B cell (primary cell): ENCODE measurements at regions not wholly inside any gene's neighbourhood (a gene's known extent, or its start where the extent isn't known, plus 50 kb on each side); places are given as distances from the start of the nearest gene placed in this dataset.

Experiments
- ATAC-seq: fragments of 200-7000 bp; cut with Tn5 transposase; one replicate; pipeline ENCODE4 v1.10.0; 2021; ENCODE audit warnings: low read depth, mild to moderate bottlenecking, moderate number of reproducible peaks, moderate library complexity
- CTCF ChIA-PET: fragments of 350-600 bp; sonication (Branson Sonifier 250); formaldehyde crosslinking; loops from one replicate; lab custom pipeline; 2021; ENCODE audit warnings: antibody characterized with exemption, inconsistent platforms; lab: Charles Lee
- POLR2A ChIA-PET: fragments of 350-600 bp; sonication (Branson Sonifier 250); formaldehyde crosslinking; loops from one replicate; lab custom pipeline; 2021; ENCODE audit warnings: antibody characterized with exemption; lab: Charles Lee
- DNase-seq: peaks from one replicate; pipeline ENCODE4 v3.0.0; 2013
- H2AFZ ChIP-seq: 2 replicates; pipeline ENCODE4 v1.6.1; 2012; ENCODE audit warnings: mild to moderate bottlenecking, low read depth, low read length; ENCODE audit not compliant: insufficient read depth, poor library complexity, severe bottlenecking
- H3K27ac ChIP-seq, 2 donors: 1 replicate in 1 of 2; 2 replicates in 1 of 2; pipeline ENCODE4 v1.5.1; 2012 to 2013; ENCODE audit warnings: low read length in 2 of 2, mild to moderate bottlenecking in 2 of 2, moderate library complexity in 1 of 2
- H3K27me3 ChIP-seq, 4 experiments: fragments of 200-600 bp in 1 of 4; sonication (generic) in 1 of 4; replicated peaks in 1 of 4; 1 replicate in 2 of 4; 2 replicates in 2 of 4; pipeline versions ENCODE4 v1.6.1 to v1.7.0; 2013 to 2016; ENCODE audit warnings: low read length in 3 of 4, mild to moderate bottlenecking in 2 of 4, mixed read lengths in 1 of 4, moderate library complexity in 1 of 4; ENCODE audit not compliant: insufficient read depth in 4 of 4, control insufficient read depth in 3 of 4; ENCODE audit errors: control extremely low read depth in 1 of 4
- H3K36me3 ChIP-seq, 2 experiments: replicated peaks in 1 of 2; 1 replicate in 1 of 2; 2 replicates in 1 of 2; pipeline versions ENCODE4 v1.6.1 to v1.7.1; 2013; ENCODE audit warnings: low read length in 1 of 2; ENCODE audit not compliant: insufficient read depth in 2 of 2, control insufficient read depth in 1 of 2; ENCODE audit errors: control extremely low read depth in 1 of 2, extremely low read depth in 1 of 2
- H3K4me1 ChIP-seq, 2 donors: fragments of 200-600 bp in 1 of 2; sonication (generic) in 1 of 2; 1 replicate in 1 of 2; 2 replicates in 1 of 2; pipeline versions ENCODE4 v1.5.1 to v1.6.1; 2013 to 2017; ENCODE audit warnings: low read length in 2 of 2; ENCODE audit not compliant: control insufficient read depth in 2 of 2, insufficient read depth in 2 of 2
- H3K4me2 ChIP-seq: replicated peaks from 2 replicates; pipeline ENCODE3; 2012; ENCODE audit warnings: mild to moderate bottlenecking, low read depth, low read length; ENCODE audit not compliant: poor library complexity, severe bottlenecking
- H3K4me3 ChIP-seq, 5 experiments: fragments of 200-600 bp in 1 of 5; sonication (generic) in 1 of 5; 1 replicate in 3 of 5; 2 replicates in 2 of 5; pipeline versions ENCODE4 v1.5.1 to v1.7.0; 2011 to 2016; ENCODE audit warnings: low read length in 4 of 5, mild to moderate bottlenecking in 4 of 5, low read depth in 2 of 5, control low read depth in 1 of 5, moderate library complexity in 1 of 5; ENCODE audit not compliant: insufficient read depth in 1 of 5; ENCODE audit errors: control extremely low read depth in 1 of 5, extremely low read depth in 1 of 5
- H3K79me2 ChIP-seq: fragments of 200-600 bp; sonication (generic); one replicate; pipeline ENCODE4 v1.6.0; 2016; ENCODE audit warnings: low read length; ENCODE audit not compliant: control insufficient read depth, insufficient read depth
- H3K9ac ChIP-seq: fragments of 200-600 bp; sonication (generic); 2 replicates; pipeline ENCODE4 v1.6.1; 2017; ENCODE audit warnings: mild to moderate bottlenecking, low read length, moderate library complexity
- H3K9me3 ChIP-seq, 3 donors: one replicate each; pipeline versions ENCODE4 v1.6.1 to v1.7.1; 2013; ENCODE audit warnings: low read length in 2 of 3; ENCODE audit not compliant: control insufficient read depth in 2 of 3, insufficient read depth in 1 of 3; ENCODE audit errors: control extremely low read depth in 1 of 3
- H4K20me1 ChIP-seq: 2 replicates; pipeline ENCODE4 v1.6.0; 2012; ENCODE audit warnings: mild to moderate bottlenecking, low read length; ENCODE audit not compliant: insufficient read depth, control insufficient read depth, poor library complexity, severe bottlenecking
- H3K27ac Mint-ChIP-seq: one replicate; pipeline ENCODE4 v1.8.0; 2021; ENCODE audit warnings: mixed read lengths
- H3K27me3 Mint-ChIP-seq: one replicate; pipeline ENCODE4 v1.8.0; 2021; ENCODE audit warnings: mixed read lengths
- H3K4me1 Mint-ChIP-seq: one replicate; pipeline ENCODE4 v1.8.0; 2021; ENCODE audit warnings: mixed read lengths
- H3K4me3 Mint-ChIP-seq: one replicate; pipeline ENCODE4 v1.8.0; 2021; ENCODE audit warnings: mixed read lengths
- H3K9me3 Mint-ChIP-seq: one replicate; pipeline ENCODE4 v1.8.0; 2022; ENCODE audit warnings: mixed read lengths; ENCODE audit not compliant: insufficient read depth
- EZH2 ChIP-seq: IDR thresholded peaks from 2 replicates; pipeline ENCODE4 v1.6.1; 2012; ENCODE audit warnings: borderline replicate concordance, low read depth, mild to moderate bottlenecking, moderate library complexity, low read length; ENCODE audit not compliant: insufficient read depth, poor library complexity, severe bottlenecking
- WGBS: methylation state at CpG from one replicate; pipeline ENCODE4 v1.1.5; 2013; ENCODE audit warnings: missing lambda C conversion rate; ENCODE audit not compliant: insufficient coverage; 5-methylcytosine and 5-hydroxymethylcytosine counted together
- intact Hi-C: fragments of 100-400 bp; cut with micrococcal nuclease; formaldehyde crosslinking; loops from one replicate; pipeline ENCODE4 v1.10.0; 2022
- TF ChIP-seq, protein P1 (sequence below): fragments of 200-600 bp; IDR thresholded peaks from one replicate; pipeline ENCODE4 v1.8.0; 2022; ENCODE audit warnings: antibody characterized with exemption, mild to moderate bottlenecking

DNA sequence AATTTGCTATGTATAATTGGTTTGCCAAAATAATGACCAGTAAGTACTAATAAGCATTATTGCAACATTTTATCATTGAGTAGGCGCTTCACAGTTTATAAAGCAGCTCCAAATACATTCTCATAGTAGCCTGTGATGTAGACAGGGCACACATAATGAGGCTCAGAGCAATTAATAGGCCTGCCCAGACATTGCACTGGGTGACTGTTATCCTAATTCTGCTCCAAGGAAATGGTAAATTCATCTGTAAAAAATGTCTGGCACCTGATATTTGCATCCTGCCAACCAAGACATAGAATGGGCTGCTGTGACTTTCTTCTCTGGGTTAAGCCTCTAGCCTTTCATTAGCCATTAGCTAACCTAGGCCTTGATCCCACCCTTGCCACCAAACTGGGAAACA is 97.6 kb downstream of the SEM1 start:
- CTCF ChIA-PET: no interaction called here
- WGBS: 60% methylated on average over 1 of the region's 1 CpG
- no peak overlapping the region for H3K4me2 ChIP-seq

DNA sequence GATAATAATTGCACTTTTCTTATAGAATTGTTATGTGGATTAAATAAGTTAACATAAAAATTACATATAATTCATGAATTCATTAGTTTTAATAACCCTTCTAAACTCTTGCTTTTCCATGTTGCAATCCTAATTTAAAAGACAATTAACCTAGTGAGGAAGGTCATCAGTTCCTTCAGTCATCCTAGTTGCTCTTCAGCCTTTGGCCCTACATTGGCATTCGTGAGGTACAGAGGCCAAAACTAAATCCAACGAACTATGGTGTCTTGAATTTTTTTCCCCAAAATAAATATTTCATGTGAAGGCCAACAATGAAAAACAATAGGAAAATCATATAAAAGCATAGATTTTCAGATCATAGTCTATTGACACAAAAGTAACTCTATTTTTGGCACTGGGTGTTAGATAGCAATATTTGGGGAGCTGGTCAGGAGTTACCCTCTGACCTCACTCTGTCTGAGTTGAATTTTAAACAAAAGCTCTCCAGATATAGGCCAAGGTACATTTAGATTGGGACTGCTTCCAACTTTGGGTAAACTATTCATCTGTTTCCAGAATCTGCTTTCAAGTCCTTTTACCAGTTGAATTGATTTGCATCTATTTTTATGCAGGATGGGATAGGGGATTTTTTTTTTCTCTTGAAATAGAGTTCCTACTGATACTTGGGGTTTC is 104.5 kb downstream of the SEM1 start:
- no peaks in the 10 kb centered on the region for H3K9me3 ChIP-seq
- Mint-ChIP-seq H3K9me3 (no peaks in the 10 kb centered on the region), H3K4me1 (no peaks in the 10 kb centered on the region), H3K4me3 (no peak overlapping the region), H3K27ac (no peak overlapping the region), H3K27me3 (peaks cover 12% of the 10 kb centered on the region)
- no peak overlapping the region for H3K9ac ChIP-seq
- no peak for TF ChIP-seq EZH2
- TF ChIP-seq, protein P1, sequence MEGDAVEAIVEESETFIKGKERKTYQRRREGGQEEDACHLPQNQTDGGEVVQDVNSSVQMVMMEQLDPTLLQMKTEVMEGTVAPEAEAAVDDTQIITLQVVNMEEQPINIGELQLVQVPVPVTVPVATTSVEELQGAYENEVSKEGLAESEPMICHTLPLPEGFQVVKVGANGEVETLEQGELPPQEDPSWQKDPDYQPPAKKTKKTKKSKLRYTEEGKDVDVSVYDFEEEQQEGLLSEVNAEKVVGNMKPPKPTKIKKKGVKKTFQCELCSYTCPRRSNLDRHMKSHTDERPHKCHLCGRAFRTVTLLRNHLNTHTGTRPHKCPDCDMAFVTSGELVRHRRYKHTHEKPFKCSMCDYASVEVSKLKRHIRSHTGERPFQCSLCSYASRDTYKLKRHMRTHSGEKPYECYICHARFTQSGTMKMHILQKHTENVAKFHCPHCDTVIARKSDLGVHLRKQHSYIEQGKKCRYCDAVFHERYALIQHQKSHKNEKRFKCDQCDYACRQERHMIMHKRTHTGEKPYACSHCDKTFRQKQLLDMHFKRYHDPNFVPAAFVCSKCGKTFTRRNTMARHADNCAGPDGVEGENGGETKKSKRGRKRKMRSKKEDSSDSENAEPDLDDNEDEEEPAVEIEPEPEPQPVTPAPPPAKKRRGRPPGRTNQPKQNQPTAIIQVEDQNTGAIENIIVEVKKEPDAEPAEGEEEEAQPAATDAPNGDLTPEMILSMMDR: no peak
- peaks cover 0 to 2% (median 0%) of the 10 kb centered on the region in 4 experiments for H3K27me3 ChIP-seq
- H3K4me1 ChIP-seq: no peaks in the 10 kb centered on the region
- H3K4me3 ChIP-seq: no peak overlapping the region
- no peaks in the 10 kb centered on the region for H3K36me3 ChIP-seq
- no peak overlapping the region for H3K27ac ChIP-seq
- ATAC-seq: no peak
- WGBS: no CpG with 5 or more reads among the region's 2 CpGs
- intact Hi-C loops: no loop called here
- H3K79me2 ChIP-seq: no peaks in the 10 kb centered on the region
- no peaks in the 10 kb centered on the region for H4K20me1 ChIP-seq
- H3K4me2 ChIP-seq: no peak overlapping the region
- CTCF ChIA-PET: interaction anchor here (0.5 kb wide), 1 partner anchor 1828 kb away, joined by 4 read pairs; no protein-coding TSS in a partner anchor
- POLR2A ChIA-PET: no interaction called here
- no peak for DNase-seq
- H2AFZ ChIP-seq: no peak overlapping the region

More for the DNA sequence above, 97.6 kb downstream of the SEM1 start:
- H4K20me1 ChIP-seq: no peaks in the 10 kb centered on the region
- intact Hi-C loops: no loop called here
- no peaks in the 10 kb centered on the region for H3K27me3 ChIP-seq
- no peaks in the 10 kb centered on the region for H3K79me2 ChIP-seq
- no peak for ATAC-seq
- H3K9me3 ChIP-seq: no peaks in the 10 kb centered on the region
- no peak for TF ChIP-seq EZH2
- TF ChIP-seq, protein P1: no peak
- no peak overlapping the region for H3K4me3 Mint-ChIP-seq
- DNase-seq: no peak
- POLR2A ChIA-PET: no interaction called here
- no peaks in the 10 kb centered on the region for H3K36me3 ChIP-seq
- peaks cover 6% of the 10 kb centered on the region for H3K27me3 Mint-ChIP-seq
- H2AFZ ChIP-seq: no peak overlapping the region
- H3K4me3 ChIP-seq: no peak overlapping the region
- no peak overlapping the region for H3K9ac ChIP-seq
- H3K27ac Mint-ChIP-seq: no peak overlapping the region
- peaks cover 2% of the 10 kb centered on the region for H3K9me3 Mint-ChIP-seq
- H3K4me1 ChIP-seq: no peaks in the 10 kb centered on the region
- no peaks in the 10 kb centered on the region for H3K4me1 Mint-ChIP-seq
- H3K27ac ChIP-seq: no peak overlapping the region
